ENCODE measurements at regions not wholly inside any gene's neighbourhood (a gene's known extent, or its start where the extent isn't known, plus 50 kb on each side); places are given as distances from the start of the nearest gene placed in this dataset.

- no peaks in the 10 kb centered on the region for H3K4me1 ChIP-seq (ENCODE audit: low read depth)
- ATAC-seq (no peak), DNase-seq (no peak)
- no peak for TF ChIP-seq CTCF (IDR thresholded peaks at IDR 0.05)
- intact Hi-C loops (cut with DNase I, micrococcal nuclease): no loop called here
- H3K4me3 ChIP-seq: no peak overlapping the region
- H3K36me3 ChIP-seq (ENCODE audit: low read depth): no peaks in the 10 kb centered on the region
- no peaks in the 10 kb centered on the region for H3K9me3 ChIP-seq
These were observed 105.9 kb upstream of the ZFP42 start for GRCh38 chr4:187889651-187890050.

DNA sequence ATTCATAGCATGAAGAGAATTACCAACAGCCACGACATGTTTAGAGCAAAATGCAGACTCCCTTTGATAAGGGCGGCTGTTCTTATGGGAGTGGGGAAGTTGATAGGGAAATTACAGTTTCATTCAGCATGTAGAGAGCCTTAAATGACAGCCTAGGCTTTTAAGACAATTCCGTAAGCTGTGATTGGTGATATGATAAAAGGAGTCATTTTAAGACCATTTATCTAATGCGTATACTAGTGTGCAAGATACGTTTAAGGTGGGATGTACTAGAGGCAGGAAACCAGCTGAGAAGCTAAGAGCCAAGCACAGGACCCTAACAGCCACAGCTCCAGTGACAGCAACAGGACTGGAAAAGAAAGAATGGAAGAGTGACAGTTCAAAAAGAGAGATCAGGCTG lies 102.2 kb upstream of the ZFP42 start:
- DNase-seq (no peak), ATAC-seq (no peak)
- Histone ChIP-seq H3K36me3 (ENCODE audit: low read depth) (no peaks in the 10 kb centered on the region), H3K4me3 (no peak overlapping the region), H3K9me3 (no peaks in the 10 kb centered on the region), H3K4me1 (ENCODE audit: low read depth) (no peaks in the 10 kb centered on the region)
- intact Hi-C loops (cut with DNase I, micrococcal nuclease): no loop called here
- TF ChIP-seq CTCF (IDR thresholded peaks at IDR 0.05): no peak

- Histone ChIP-seq H3K4me3 (no peak overlapping the region), H3K36me3 (ENCODE audit: low read depth) (no peaks in the 10 kb centered on the region), H3K4me1 (ENCODE audit: low read depth) (no peaks in the 10 kb centered on the region), H3K9me3 (no peaks in the 10 kb centered on the region)
- no peak for DNase-seq
- no peak for ATAC-seq
- intact Hi-C loops (cut with DNase I, micrococcal nuclease): no loop called here
- TF ChIP-seq CTCF (IDR thresholded peaks at IDR 0.05): no peak
These were observed 92.5 kb upstream of the ZFP42 start for GRCh38 chr4:187903106-187903505.

DNA sequence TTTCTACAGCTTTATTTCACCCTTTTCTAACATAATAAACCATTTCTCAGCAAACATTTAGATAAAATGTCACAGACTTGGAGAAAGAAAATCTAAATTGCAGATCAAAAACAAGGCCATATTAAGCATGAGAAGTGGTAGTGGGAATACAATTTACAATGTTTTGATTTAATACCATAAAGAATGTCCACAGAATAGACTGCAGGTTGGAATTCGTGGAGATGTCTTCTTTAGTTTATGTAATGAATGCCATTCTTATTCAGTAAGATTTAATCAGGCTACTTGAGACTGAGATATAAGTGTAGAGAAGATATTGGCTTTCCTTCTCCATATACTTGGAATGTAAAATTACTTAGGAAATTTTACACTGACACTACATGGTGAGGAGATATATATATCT lies 91.9 kb upstream of the ZFP42 start:
- intact Hi-C loops (cut with DNase I, micrococcal nuclease): no loop called here
- H3K36me3 ChIP-seq (ENCODE audit: low read depth): no peaks in the 10 kb centered on the region
- no peak overlapping the region for H3K4me3 ChIP-seq
- ATAC-seq: no peak
- H3K9me3 ChIP-seq: no peaks in the 10 kb centered on the region
- no peak for TF ChIP-seq CTCF (IDR thresholded peaks at IDR 0.05)
- no peak for DNase-seq
- no peaks in the 10 kb centered on the region for H3K4me1 ChIP-seq (ENCODE audit: low read depth)

DNA sequence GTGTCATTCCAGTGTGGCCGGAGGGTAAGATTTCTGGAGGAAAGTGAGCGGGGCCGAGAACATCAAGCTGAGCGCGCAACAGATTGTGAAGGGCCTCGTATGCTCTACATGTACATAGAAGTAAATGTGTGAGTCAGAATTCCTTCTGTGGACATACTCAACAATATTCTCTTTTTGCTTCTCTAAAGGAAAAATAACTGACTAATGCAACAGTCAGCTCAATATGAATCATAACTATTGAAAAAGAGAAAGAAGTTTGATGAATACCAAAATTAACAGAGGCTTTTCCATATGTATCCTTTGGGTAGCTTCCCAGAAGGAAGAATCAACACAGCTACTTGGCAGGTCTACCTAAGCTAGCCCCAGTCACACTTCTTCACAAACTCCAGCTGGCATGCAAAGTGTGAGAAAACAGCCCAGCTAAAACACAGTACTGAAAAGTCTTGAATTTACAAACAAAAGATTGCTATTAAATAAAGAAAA lies 87.5 kb upstream of the ZFP42 start:
- Histone ChIP-seq H3K9me3 (no peaks in the 10 kb centered on the region), H3K4me3 (no peak overlapping the region), H3K36me3 (ENCODE audit: low read depth) (no peaks in the 10 kb centered on the region), H3K4me1 (ENCODE audit: low read depth) (no peaks in the 10 kb centered on the region)
- TF ChIP-seq CTCF (IDR thresholded peaks at IDR 0.05): no peak
- DNase-seq (no peak), ATAC-seq (no peak)
- intact Hi-C loops (cut with DNase I, micrococcal nuclease): no loop called here

GRCh38 chr4:187908731-187909130 lies 86.8 kb upstream of the ZFP42 start:
- DNase-seq: no peak
- no peak for ATAC-seq
- intact Hi-C loops (cut with DNase I, micrococcal nuclease): no loop called here

More at GRCh38 chr4:187908731-187909130, 86.8 kb upstream of the ZFP42 start:
- Histone ChIP-seq H3K4me1 (ENCODE audit: low read depth) (no peaks in the 10 kb centered on the region), H3K36me3 (ENCODE audit: low read depth) (no peaks in the 10 kb centered on the region), H3K9me3 (no peaks in the 10 kb centered on the region), H3K4me3 (no peak overlapping the region)
- no peak for TF ChIP-seq CTCF (IDR thresholded peaks at IDR 0.05)
